ENCODE measurements at regions not wholly inside any gene's neighbourhood (a gene's known extent, or its start where the extent isn't known, plus 50 kb on each side); places are given as distances from the start of the nearest gene placed in this dataset.

DNA sequence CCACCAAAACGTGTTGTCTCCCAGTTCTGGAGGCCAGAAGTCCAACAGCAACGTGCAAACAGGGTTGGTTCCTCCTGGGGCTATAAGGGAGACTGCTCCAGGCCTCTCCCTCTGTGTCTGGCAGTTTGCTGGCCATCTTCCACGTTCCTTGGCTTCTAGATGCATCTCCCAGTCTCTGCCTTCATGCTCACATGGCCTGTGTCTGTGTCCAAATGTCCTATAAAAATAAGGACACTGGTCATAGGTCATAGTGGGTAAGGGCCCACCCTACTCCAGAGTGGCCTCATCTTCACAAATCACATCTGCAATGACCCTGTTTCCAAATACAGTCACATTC is 69.4 kb upstream of the TAF1B start:
- no peak for DNase-seq

DNA sequence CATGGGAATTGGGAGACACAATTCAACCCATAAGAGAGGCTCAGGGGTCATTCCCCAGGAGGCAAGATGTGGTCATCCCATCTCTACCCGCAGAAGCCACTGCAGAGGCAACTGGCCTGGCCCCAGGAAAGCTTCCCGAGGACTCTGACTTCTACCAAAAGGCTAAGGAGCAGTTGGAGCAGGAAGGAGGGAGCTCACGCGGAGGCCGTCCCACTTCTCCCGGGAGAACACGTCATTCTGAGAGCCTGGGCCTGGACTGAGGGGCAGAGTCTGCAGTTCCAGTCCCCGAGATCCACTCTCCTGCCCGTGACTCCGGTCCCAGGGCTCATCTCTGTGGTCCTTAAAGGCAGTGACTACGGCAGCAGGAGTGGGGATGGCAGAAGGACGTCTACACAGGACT is 69.0 kb upstream of the TAF1B start:
- no peak for DNase-seq

DNA sequence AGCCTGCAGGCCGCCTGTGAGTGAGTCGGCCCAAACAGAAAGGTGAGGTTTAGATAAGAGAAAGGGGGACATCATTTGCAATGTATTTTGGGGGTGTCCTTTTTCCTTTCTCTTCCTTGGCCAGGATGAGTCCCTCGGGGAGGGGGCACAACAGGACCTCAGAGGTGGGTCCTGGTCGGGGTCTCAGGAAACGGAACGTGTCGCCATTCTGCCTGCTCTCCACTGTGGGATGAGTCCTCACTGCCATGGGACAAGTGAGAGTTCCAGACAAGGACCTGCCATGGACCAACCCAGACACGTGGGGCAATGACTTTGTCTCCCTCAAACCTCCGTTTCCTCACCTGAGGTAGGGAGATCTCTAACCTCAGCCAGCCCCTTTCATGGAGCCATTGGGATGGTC is 67.9 kb upstream of the TAF1B start:
- no peak for DNase-seq

DNA sequence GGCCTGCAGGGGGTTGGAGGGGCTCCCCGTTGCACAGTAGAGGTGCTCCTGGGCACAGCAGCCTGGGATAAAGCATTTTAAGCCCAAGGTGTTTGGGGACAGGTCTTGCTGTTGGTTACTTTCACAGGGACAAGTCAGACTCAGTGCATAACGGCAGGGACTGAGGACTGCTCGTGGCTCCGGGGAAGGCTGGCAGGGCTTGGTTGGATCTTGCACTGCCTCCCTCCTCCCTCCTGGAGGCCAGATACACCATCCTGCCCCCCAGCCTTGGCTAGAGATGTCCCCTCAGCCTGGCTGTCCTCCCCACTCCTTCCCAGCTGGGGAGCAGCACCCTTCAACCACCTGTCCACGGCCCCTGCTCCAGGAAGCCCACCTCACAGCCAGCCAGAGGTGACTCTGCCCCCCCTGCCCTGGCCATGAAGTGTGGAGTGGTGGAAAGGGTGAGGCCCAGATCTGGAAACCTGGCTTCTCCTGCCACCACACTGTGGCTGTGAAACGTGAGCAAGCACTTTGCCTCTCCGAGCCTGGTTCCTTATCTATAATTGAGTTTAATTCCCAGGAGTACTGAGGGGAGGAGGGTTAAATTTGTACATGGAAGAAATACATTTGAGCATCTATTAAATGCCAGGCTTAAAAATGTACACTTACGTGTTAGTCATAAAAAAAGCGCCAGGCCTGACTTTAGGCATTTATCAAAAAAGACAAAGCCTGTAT is 67.1 kb upstream of the TAF1B start:
- DNase-seq, result no peak

DNA sequence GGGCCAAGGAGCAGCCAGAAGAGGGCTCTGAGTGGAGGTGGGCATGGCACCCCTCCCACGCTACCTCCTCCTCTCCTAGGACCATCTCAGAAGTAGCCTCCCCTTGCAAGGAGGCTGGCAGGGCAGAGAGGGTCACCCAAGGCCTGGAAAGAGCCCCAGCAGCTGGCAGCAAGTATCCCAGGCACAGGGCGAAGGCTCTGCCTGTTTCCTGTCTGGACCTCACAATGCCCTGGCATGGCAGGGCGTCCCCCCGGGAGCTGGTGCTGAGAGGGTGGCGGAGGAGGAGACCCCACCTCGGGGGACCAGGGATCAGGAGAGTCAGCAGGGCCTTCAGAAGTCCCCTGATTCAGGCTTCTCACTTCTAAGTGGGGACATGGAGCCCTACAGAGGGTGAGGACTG is 66.2 kb upstream of the TAF1B start:
- no peak for DNase-seq

DNA sequence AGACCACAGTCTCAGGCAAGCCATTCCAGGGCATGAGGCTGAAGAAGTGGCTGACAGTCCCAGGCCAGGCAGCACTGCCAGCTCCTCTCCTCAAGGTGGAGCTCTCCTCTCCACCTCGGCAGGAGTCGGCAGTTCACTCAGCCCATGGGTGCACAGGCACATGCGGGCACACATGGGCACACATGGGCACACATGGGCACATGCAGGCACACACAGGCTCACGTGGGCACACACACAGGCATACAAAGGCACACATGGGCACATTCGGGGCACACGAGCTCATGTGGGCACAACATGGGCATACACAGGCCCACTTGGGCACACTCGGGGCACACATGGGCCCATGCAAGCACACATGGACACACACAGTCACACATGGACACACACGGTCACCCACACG is 65.3 kb upstream of the TAF1B start:
- no peak for DNase-seq

DNA sequence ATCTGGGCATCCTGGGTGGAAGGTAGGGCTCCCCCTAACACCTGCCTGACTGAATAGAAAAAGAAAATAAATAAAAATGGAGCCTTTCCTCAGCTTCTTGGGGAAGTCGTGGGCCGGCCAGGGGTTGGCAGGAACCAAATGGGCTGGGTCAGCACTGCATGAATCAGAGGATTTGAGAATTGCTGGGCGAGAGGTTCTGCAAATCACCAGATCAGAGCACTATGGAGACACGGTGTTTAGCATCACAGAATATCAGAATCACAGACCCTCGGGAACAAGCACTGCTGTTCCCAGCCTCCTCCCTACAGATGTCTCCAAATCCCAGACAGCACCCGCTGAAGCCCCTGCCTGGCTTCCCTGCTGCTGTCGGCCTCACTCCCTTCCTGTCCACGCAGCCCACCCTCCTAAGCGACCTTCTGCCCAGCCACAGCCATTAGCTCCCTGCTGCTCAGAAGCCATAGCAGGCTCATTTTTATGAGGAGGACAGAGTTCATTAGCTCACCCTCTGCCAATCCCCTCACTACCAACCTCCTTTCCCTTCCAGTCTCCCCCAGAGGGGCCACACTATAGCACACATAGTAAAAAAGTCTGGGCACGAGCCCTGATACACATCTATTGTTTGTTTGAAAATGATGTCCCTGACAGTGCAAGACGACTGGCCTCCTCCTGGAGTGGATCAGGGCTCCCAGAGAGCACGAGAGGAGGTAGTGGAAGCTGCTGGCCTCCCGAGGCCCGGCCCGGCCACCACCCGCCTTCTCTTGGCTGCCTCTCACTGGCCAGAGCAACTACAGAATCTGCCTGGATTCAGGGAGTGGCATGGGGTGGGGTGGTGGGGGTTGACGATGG is 64.6 kb upstream of the TAF1B start:
- no peak for DNase-seq

DNA sequence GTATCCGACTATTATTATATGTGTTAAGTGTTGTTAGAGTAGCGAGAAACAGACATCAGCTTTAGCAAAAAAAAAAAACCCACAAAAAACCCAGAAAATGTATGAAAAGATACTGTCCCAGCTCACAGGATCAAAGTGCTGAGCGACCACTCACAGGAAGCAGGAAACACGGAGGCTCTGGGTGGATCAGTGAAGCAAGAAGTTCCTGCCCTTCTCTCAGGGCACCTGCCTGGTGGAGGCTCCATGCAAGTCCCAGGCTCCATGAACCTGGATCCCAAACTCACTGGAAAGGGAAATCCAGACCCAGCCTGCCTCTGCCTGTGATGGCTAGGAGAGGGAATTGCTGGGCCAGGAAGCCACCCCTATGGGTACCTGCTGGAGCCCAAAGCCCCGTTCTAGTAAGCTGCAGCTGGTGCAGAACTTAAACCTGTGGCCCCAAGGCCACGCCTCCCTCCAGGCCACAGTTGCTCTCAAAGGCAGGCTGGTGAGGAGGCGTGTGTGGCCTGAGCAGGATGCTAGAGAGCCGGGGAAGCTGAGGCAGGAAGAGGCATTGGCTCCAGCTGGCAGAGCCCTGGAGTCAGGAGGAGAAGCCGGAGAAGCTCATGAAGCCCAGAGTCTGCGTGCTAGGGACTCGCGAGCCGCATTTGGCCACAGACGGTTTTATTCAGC is 63.5 kb upstream of the TAF1B start:
- no peak for DNase-seq

DNA sequence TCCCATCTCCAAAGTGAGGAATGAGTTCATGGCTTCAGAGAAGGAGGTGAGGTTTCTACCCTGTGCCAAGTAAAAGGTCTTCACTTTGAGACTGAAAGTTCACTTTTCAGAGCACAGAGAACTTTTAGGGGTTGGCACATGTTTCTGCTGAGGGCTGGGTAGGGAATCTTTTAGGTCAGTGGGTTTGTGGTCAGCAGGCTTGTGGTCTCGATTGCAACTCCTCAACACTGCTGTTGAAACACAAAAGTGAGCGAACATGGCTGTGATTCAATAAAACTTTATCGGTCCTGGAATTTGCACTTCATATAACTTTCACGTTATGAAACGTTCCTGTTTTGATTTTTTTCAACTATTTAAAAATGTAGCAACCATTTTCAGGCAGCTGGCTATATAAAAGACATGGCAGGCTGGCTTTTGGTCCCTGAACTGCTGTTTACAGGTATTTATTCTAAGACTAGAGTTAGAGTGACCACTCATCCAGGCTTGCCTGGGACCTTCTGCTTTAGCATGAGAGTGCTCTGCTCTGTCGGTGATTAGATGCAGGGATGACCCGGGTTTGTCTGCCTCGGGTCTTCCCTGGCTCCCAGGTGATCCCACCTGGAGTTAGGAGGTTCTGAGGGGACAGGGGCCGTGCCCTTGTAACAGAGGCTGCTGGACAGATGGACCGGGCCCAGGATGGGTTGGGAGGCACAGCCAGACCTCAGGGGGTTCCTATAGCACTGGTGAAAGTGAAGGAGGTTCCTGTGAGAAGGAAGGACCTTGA is 62.7 kb upstream of the TAF1B start:
- no peak for DNase-seq

DNA sequence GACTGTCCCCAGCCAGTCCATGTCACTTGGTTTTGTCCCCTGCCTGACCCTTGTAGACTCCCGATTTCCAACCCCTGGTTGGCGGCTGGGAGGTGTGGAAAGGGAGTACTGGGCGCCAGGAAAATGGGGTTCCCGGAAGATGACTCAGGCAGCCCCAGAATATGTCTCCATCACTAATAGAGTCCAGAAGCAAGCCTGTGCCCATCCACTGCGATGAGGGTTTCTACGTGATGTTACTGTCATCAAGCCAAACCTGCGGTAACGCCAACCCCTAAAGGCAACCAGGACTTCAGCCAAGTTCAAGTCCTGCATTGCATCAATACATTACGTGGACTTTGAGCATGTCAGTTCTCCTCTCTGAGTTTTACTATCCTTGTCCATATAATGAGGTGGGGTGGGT is 62.0 kb upstream of the TAF1B start:
- DNase-seq, result no peak

DNA sequence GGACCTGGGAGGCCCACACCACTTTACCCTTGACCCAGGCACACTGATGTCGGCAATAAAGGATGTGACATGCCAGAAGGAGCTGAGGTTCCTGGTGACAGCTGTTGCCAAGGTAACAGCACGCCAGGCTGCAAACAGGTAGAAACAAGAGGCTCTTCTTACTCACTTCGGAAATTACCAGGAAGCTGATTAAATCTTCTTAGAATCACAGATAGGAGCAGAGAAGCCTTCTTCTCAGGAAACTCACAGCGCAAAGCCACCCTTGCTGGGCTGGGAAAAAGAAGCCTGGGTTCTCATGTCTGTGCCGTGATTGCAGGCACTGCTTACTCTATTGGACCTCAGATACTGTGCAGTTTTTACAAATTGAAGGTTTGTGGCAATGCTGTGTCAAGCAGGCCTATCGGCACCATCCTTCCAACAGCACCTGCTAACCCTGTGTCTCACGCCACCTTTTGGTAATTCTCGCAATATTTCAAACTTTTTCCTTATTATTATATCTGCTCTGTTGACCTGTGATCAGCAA is 61.0 kb upstream of the TAF1B start:
- peak; percentile 24 for DNase-seq

DNA sequence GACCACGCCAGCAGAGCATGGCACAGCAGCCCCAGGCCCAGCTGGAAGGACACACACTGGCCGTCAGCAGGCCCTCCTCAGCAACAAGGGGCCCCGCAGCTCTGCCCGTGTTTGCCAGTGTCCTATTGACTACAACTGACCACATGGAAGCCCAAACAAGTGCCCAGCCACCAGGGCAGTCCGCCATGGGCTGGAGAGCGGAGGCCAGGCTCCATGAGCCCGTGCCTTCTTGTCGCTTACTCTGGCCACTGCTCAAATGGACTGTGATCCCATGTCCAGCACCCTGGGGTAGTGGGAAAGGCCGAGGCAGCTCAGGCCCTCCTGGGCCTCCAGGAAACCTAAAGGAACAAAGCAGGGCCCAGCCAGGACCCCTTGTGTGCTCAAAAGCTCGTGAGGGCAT is 53.9 kb upstream of the TAF1B start:
- no peak for DNase-seq

DNA sequence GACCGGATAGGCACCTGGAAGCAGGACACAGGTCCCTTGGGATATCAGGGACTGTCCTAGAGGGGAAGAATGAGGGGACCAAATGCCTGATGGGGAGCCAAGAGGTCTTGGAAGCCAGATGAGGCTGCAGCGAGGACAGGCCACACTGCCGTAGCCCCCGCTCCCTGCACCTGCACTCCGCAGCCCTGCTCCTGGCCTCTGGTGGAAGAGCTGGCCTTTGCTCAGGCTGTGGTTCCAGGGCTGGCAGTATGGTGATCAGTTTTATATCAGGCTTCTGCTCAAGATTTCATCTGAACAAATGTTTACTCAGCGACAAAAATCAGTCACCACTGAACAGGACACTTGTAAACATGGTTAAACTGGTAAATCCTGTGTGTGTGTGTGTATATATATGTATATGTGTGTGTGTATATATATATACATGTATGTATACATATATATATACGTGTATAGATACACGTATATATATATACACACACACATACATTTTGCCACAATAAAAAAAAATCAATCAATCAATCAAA is 52.5 kb upstream of the TAF1B start:
- DNase-seq, result no peak

DNA sequence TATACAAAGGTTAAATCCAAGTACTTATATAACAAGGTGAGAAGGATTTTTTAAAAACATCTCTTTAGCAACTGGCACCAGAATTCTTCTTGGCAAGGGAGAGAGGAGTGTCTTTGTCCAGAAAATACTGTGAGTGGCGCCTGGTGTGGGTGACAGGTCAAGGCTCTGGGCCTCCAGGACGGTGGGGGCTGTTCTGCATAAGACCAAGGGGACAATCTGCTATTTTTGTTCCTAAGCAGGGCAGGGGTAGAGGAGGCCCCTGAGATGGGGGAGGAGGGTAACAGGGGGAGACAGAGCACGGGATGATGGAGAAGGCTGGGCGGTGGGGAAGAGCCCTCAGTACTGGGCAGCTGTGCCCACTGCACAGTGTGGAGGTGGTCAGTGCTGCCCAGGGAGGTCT is 51.6 kb upstream of the TAF1B start:
- no peak for DNase-seq

DNA sequence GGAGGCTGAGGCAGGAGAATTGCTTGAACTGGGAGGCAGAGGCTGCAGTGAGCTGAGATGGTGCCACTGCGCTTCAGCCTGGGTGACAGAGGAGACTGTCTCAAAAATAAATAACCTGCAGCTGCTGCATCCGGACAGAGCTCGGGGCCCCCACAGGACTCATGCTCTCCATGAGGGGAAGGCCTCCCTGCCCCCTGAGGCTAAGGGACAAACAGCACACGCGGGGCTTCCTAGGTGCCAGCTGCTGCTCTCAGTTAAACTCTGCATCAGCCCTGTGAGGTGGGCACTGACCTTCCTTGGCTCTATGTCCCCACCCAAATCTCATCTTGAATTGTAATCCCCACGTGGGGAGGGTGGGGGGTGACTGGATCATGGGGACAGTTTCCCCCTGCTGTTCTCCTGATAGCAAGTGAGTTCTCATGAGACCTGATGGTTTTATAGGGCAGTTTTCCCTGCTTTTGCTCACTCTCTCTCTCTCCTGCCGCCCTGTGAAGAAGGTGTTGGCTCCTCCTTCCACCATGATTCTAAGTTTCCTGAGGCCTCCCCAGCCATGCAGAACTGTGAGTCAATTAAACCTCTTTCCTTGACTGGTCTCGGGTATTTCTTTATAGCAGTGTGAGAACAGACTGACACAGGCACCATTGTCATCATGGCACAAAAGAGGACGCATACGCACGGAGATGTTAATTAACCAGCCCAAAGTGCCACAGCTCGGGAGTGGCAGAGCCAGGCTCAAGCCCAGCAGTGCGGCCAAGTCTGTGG is 49.9 kb upstream of the TAF1B start:
- DNase-seq, result no peak

Measured in kidney glomerular epithelial cell (primary cell).